Right lobe of liver (tissue), 4 donors: ENCODE measurements at regions not wholly inside any gene's neighbourhood (a gene's known extent, or its start where the extent isn't known, plus 50 kb on each side); places are given as distances from the start of the nearest gene placed in this dataset.

Experiments
- CTCF ChIP-seq, 4 donors: fragments of 200-600 bp in 3 of 4; fragments of 450-650 bp in 1 of 4; IDR thresholded peaks; one replicate each; pipeline versions ENCODE4 v1.5.1 to v1.8.0; 2016 to 2022; ENCODE audit warnings: antibody characterized with exemption in 4 of 4, mild to moderate bottlenecking in 2 of 4
- POLR2A ChIP-seq: fragments of 450-650 bp; IDR thresholded peaks from one replicate; pipeline ENCODE4 v1.6.1; 2017; ENCODE audit warnings: antibody characterized with exemption, mild to moderate bottlenecking
- donor health status: DM: no; HTN: no; CAD: no.
- donor health status: DM: no; HTN: no; CAD: no.
- donor health status: DM: no; HTN: yes; CAD: no.

- peak; percentile 16 to 37 (median 20) for TF ChIP-seq CTCF (IDR thresholded peaks at IDR 0.05)
- TF ChIP-seq POLR2A = no peak
Measured at GRCh38 chr14:28294834-28295440, 471.6 kb upstream of the FOXG1 start.
